Panc1 (cell line): ENCODE measurements at regions not wholly inside any gene's neighbourhood (a gene's known extent, or its start where the extent isn't known, plus 50 kb on each side); places are given as distances from the start of the nearest gene placed in this dataset.

ENCODE experiments used
- ATAC-seq: fragments of 200-7000 bp; cut with Tn5 transposase; 2 replicates; pipeline ENCODE4 v1.9.1; 2020; ENCODE audit warnings: mild to moderate bottlenecking, moderate library complexity
- BruUV-seq: library from RNA; stranded (reverse); fragments of 400-500 nt; replicated peaks from 2 replicates; lab custom pipeline; 2021; lab: Mats Ljungman, UMichigan
- CTCF ChIA-PET: fragments of 300-600 bp; sonication (Branson Sonifier 250); formaldehyde crosslinking; loops from one replicate; lab custom pipeline; 2022; ENCODE audit warnings: antibody characterized with exemption; lab: Charles Lee
- POLR2A ChIA-PET: fragments of 300-600 bp; sonication (Branson Sonifier 250); formaldehyde crosslinking; loops from one replicate; lab custom pipeline; 2022; ENCODE audit warnings: antibody characterized with exemption; lab: Charles Lee
- DNase-seq: peaks from one replicate; pipeline ENCODE4 v3.0.0-alpha.2; 2010; ENCODE audit warnings: low read depth, low spot score
- H3K27ac ChIP-seq: 2 replicates; pipeline ENCODE4 v1.5.1; 2011; ENCODE audit warnings: mild to moderate bottlenecking, low read length, inconsistent platforms
- H3K27me3 ChIP-seq: fragments of 200-500 bp; sonication (Bioruptor generic); 2 replicates; pipeline ENCODE4 v1.6.0; 2014; ENCODE audit warnings: low read length, inconsistent platforms; ENCODE audit not compliant: control insufficient read depth, insufficient read depth
- H3K36me3 ChIP-seq: fragments of 200-500 bp; sonication (Bioruptor generic); 2 replicates; pipeline ENCODE4 v1.5.1; 2014; ENCODE audit warnings: inconsistent platforms, mild to moderate bottlenecking, low read length, moderate library complexity; ENCODE audit not compliant: control insufficient read depth, insufficient read depth
- H3K4me1 ChIP-seq: 2 replicates; pipeline ENCODE4 v1.5.1; 2011; ENCODE audit warnings: inconsistent platforms, mild to moderate bottlenecking, low read length, moderate library complexity; ENCODE audit not compliant: control insufficient read depth, insufficient read depth
- H3K4me3 ChIP-seq, 2 experiments: 2 replicates each; pipeline ENCODE4 v1.5.1; 2011 to 2012; ENCODE audit warnings: low read depth in 2 of 2, low read length in 2 of 2, mild to moderate bottlenecking in 2 of 2, inconsistent platforms in 1 of 2, moderate library complexity in 1 of 2
- H3K9me3 ChIP-seq: fragments of 200-500 bp; sonication (Bioruptor generic); 2 replicates; pipeline ENCODE4 v1.5.1; 2014; ENCODE audit warnings: low read depth, mild to moderate bottlenecking, inconsistent platforms, low read length, moderate library complexity; ENCODE audit not compliant: control insufficient read depth, insufficient read depth
- POLR2AphosphoS5 ChIP-seq: IDR thresholded peaks from 2 replicates; pipeline ENCODE4 v1.6.1; 2012; ENCODE audit warnings: mild to moderate bottlenecking, low read depth, low read length, moderate library complexity
- SIN3A ChIP-seq: IDR thresholded peaks from 2 replicates; pipeline ENCODE4 v1.6.1; 2012; ENCODE audit warnings: low read depth, mild to moderate bottlenecking, low read length, moderate library complexity, borderline replicate concordance; ENCODE audit not compliant: insufficient read depth
- TCF7L2 ChIP-seq: IDR thresholded peaks from 2 replicates; pipeline ENCODE4 v1.6.1; 2011; ENCODE audit warnings: mild to moderate bottlenecking, low read depth, low read length, inconsistent platforms
- in situ Hi-C: cut with HindIII; loops from 2 replicates; pipeline ENCODE4 v1.10.0; 2016; ENCODE audit warnings: low sequenced_read_pairs, low pct_unique_long_range_greater_than_20kb
- intact Hi-C: fragments of 100-400 bp; cut with micrococcal nuclease; formaldehyde crosslinking; loops from one replicate; pipeline ENCODE4 v1.10.0; 2022; ENCODE audit not compliant: unreplicated experiment
- TF ChIP-seq, protein P1 (sequence below): fragments of 450-650 bp; IDR thresholded peaks from 2 replicates; pipeline ENCODE4 v1.5.1; 2017; ENCODE audit warnings: mild to moderate bottlenecking
- TF ChIP-seq, protein P2 (sequence below), 2 experiments: IDR thresholded peaks; 2 replicates each; pipeline ENCODE4 v1.6.1; 2011 to 2012; ENCODE audit warnings: low read depth in 2 of 2, control low read depth in 1 of 2, low read length in 1 of 2, mild to moderate bottlenecking in 1 of 2, moderate library complexity in 1 of 2; ENCODE audit not compliant: insufficient read depth in 1 of 2

DNA sequence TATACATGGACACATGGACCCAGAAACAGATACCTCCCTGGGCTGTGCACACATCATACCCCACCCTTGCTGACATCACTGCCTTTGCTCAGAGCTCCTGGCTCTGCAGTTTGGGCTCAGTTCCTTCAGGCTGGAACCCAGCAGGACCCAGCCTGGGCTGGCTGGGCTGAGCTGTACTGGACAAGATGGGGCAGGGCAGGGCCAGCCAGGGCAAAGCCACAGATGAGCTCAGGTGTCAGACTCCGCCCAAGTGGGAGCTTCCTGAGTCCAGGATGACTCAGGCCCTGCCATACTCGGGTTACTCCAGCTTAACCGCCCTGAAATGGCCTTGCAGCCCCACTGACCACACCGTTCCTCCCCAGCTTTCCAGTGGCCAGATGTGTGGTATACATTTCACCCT lies 284.9 kb downstream of the OSR1 start:
- in situ Hi-C loops, result no loop called here
- no peaks in the 10 kb centered on the region for H3K36me3 ChIP-seq
- H3K9me3 ChIP-seq, result no peaks in the 10 kb centered on the region
- DNase-seq (no peak), ATAC-seq (no peak)
- no peaks in the 10 kb centered on the region for H3K4me1 ChIP-seq
- no peaks in the 10 kb centered on the region for H3K27me3 ChIP-seq
- intact Hi-C loops, result no loop called here
- CTCF ChIA-PET, result no interaction called here
- H3K27ac ChIP-seq, result no peak overlapping the region
- no peak overlapping the region for H3K4me3 ChIP-seq
- TF ChIP-seq TCF7L2 (no peak), POLR2AphosphoS5 (no peak), SIN3A (no peak)
- TF ChIP-seq, protein P1, sequence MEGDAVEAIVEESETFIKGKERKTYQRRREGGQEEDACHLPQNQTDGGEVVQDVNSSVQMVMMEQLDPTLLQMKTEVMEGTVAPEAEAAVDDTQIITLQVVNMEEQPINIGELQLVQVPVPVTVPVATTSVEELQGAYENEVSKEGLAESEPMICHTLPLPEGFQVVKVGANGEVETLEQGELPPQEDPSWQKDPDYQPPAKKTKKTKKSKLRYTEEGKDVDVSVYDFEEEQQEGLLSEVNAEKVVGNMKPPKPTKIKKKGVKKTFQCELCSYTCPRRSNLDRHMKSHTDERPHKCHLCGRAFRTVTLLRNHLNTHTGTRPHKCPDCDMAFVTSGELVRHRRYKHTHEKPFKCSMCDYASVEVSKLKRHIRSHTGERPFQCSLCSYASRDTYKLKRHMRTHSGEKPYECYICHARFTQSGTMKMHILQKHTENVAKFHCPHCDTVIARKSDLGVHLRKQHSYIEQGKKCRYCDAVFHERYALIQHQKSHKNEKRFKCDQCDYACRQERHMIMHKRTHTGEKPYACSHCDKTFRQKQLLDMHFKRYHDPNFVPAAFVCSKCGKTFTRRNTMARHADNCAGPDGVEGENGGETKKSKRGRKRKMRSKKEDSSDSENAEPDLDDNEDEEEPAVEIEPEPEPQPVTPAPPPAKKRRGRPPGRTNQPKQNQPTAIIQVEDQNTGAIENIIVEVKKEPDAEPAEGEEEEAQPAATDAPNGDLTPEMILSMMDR, result no peak
- TF ChIP-seq, protein P2, sequence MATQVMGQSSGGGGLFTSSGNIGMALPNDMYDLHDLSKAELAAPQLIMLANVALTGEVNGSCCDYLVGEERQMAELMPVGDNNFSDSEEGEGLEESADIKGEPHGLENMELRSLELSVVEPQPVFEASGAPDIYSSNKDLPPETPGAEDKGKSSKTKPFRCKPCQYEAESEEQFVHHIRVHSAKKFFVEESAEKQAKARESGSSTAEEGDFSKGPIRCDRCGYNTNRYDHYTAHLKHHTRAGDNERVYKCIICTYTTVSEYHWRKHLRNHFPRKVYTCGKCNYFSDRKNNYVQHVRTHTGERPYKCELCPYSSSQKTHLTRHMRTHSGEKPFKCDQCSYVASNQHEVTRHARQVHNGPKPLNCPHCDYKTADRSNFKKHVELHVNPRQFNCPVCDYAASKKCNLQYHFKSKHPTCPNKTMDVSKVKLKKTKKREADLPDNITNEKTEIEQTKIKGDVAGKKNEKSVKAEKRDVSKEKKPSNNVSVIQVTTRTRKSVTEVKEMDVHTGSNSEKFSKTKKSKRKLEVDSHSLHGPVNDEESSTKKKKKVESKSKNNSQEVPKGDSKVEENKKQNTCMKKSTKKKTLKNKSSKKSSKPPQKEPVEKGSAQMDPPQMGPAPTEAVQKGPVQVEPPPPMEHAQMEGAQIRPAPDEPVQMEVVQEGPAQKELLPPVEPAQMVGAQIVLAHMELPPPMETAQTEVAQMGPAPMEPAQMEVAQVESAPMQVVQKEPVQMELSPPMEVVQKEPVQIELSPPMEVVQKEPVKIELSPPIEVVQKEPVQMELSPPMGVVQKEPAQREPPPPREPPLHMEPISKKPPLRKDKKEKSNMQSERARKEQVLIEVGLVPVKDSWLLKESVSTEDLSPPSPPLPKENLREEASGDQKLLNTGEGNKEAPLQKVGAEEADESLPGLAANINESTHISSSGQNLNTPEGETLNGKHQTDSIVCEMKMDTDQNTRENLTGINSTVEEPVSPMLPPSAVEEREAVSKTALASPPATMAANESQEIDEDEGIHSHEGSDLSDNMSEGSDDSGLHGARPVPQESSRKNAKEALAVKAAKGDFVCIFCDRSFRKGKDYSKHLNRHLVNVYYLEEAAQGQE (IDR thresholded peaks at IDR 0.05; ENCODE audit: insufficient read depth in 1 of 2, low read depth in 2 of 2, low read length in 1 of 2), result no peak
- BruUV-seq, result no TSS peak
- POLR2A ChIA-PET, result no interaction called here

DNA sequence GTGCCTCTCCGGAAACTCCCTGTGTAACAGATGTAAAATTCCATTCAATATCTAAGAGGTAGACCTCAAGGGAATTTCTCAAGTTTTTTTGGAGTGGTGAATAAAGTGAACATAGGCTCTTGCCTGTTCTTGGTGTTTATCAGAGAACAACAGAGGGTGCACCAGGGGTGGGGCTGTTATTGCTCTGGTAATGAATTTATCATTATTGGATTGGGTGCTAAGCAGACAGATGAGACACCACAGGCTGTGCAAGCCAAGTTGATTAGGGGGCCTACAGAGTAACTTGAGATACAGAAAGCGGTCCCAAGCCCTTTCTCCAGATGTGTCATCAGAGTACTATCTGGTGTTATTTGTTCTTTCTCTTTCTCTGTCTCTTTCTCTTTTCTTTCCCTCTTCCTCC lies 286.3 kb downstream of the OSR1 start:
- ATAC-seq, result no peak
- TF ChIP-seq, protein P1, result no peak
- TF ChIP-seq TCF7L2, result no peak
- no peak for TF ChIP-seq POLR2AphosphoS5
- no peak for TF ChIP-seq SIN3A
- TF ChIP-seq, protein P2 (IDR thresholded peaks at IDR 0.05; ENCODE audit: insufficient read depth in 1 of 2, low read depth in 2 of 2, low read length in 1 of 2), result no peak
- DNase-seq, result no peak
- H3K9me3 ChIP-seq, result no peaks in the 10 kb centered on the region
- CTCF ChIA-PET, result no interaction called here
- no peaks in the 10 kb centered on the region for H3K36me3 ChIP-seq
- no peaks in the 10 kb centered on the region for H3K27me3 ChIP-seq
- POLR2A ChIA-PET, result no interaction called here
- in situ Hi-C loops (no loop called here), intact Hi-C loops (no loop called here)
- H3K4me3 ChIP-seq, result no peak overlapping the region
- no peaks in the 10 kb centered on the region for H3K4me1 ChIP-seq
- BruUV-seq, result no TSS peak
- no peak overlapping the region for H3K27ac ChIP-seq
